SK-N-SH (cell line): ENCODE measurements at regions not wholly inside any gene's neighbourhood (a gene's known extent, or its start where the extent isn't known, plus 50 kb on each side); places are given as distances from the start of the nearest gene placed in this dataset.

Experiments
- CTCF ChIA-PET: fragments of 300-600, 350-600 bp; formaldehyde crosslinking; extraction: SDS; loops from one replicate; lab custom pipeline; 2021; lab: Yijun Ruan, JAX
- POLR2A ChIA-PET: fragments of 350-600 bp; sonication (Branson Sonifier 250); formaldehyde crosslinking; extraction: SDS; loops from one replicate; lab custom pipeline; 2020; ENCODE audit warnings: antibody characterized with exemption, inconsistent platforms; lab: Yijun Ruan, JAX
- DNase-seq: peaks from one replicate; pipeline ENCODE4 v3.0.0; 2012
- H2AFZ ChIP-seq: fragments of 200-600 bp; sonication (generic); 2 replicates; pipeline ENCODE4 v1.8.1; 2016; ENCODE audit warnings: antibody characterized with exemption, mild to moderate bottlenecking, low read depth
- H3F3A ChIP-seq: fragments of 200-600 bp; sonication (generic); replicated peaks from 2 replicates; pipeline ENCODE3; 2016; ENCODE audit warnings: antibody characterized with exemption, mild to moderate bottlenecking; ENCODE audit not compliant: insufficient read depth
- H3K27ac ChIP-seq, 2 experiments: fragments of 200-500 bp in 1 of 2; fragments of 200-600 bp in 1 of 2; sonication (Bioruptor generic) in 1 of 2; sonication (generic), shearing (Covaris generic) in 1 of 2; 2 replicates each; pipeline versions ENCODE4 v1.5.1 to v1.6.1; 2014 to 2016; ENCODE audit warnings: low read depth in 2 of 2, inconsistent platforms in 1 of 2, low read length in 1 of 2, mild to moderate bottlenecking in 1 of 2, mixed read lengths in 1 of 2
- H3K27me3 ChIP-seq: fragments of 200-600 bp; sonication (generic), shearing (Covaris generic); 2 replicates; pipeline ENCODE4 v1.6.1; 2016; ENCODE audit warnings: mixed run types; ENCODE audit not compliant: insufficient read depth
- H3K36me3 ChIP-seq, 2 experiments: fragments of 200-500 bp in 1 of 2; fragments of 200-600 bp in 1 of 2; sonication (Bioruptor generic) in 1 of 2; sonication (generic) in 1 of 2; replicated peaks in 1 of 2; 2 replicates each; pipeline versions ENCODE3 to v1.5.1; 2014 to 2016; ENCODE audit warnings: low read length in 1 of 2, mild to moderate bottlenecking in 1 of 2; ENCODE audit not compliant: insufficient read depth in 2 of 2, control insufficient read depth in 1 of 2
- H3K4me1 ChIP-seq, 2 experiments: fragments of 200-500 bp in 1 of 2; fragments of 200-600 bp in 1 of 2; sonication (Bioruptor generic) in 1 of 2; sonication (generic), shearing (Covaris generic) in 1 of 2; 2 replicates each; pipeline versions ENCODE4 v1.5.1 to v1.6.1; 2014 to 2016; ENCODE audit warnings: low read depth in 1 of 2, low read length in 1 of 2, mixed run types in 1 of 2; ENCODE audit not compliant: insufficient read depth in 2 of 2, control insufficient read depth in 1 of 2
- H3K4me2 ChIP-seq: fragments of 200-600 bp; sonication (generic), shearing (Covaris generic); 2 replicates; pipeline ENCODE4 v1.6.1; 2017; ENCODE audit warnings: mixed run types
- H3K4me3 ChIP-seq, 2 experiments: fragments of 200-500 bp in 1 of 2; fragments of 200-600 bp in 1 of 2; sonication (Bioruptor generic) in 1 of 2; sonication (generic), shearing (Covaris generic) in 1 of 2; 2 replicates each; pipeline versions ENCODE4 v1.5.1 to v1.8.1; 2014 to 2016; ENCODE audit warnings: low read depth in 2 of 2, inconsistent platforms in 1 of 2, low read length in 1 of 2, mild to moderate bottlenecking in 1 of 2, mixed read lengths in 1 of 2, moderate library complexity in 1 of 2
- H3K79me2 ChIP-seq: fragments of 200-600 bp; sonication (generic); 2 replicates; pipeline ENCODE4 v1.8.1; 2017; ENCODE audit warnings: mild to moderate bottlenecking; ENCODE audit not compliant: insufficient read depth
- H3K9ac ChIP-seq: fragments of 200-600 bp; sonication (generic); 2 replicates; pipeline ENCODE4 v1.6.1; 2017; ENCODE audit warnings: mixed run types
- H3K9me2 ChIP-seq: fragments of 200-600 bp; sonication (generic); 2 replicates; pipeline ENCODE4 v1.6.1; 2017; ENCODE audit warnings: mixed run types
- H3K9me3 ChIP-seq: fragments of 200-600 bp; sonication (generic); 2 replicates; pipeline ENCODE4 v1.6.1; 2017; ENCODE audit warnings: mixed run types, mild to moderate bottlenecking, moderate library complexity
- H4K20me1 ChIP-seq: fragments of 200-600 bp; sonication (generic); 2 replicates; pipeline ENCODE4 v1.6.1; 2017; ENCODE audit warnings: mild to moderate bottlenecking, mixed run types; ENCODE audit not compliant: insufficient read depth
- CHD2 ChIP-seq: fragments of 150-350 bp; IDR thresholded peaks from 2 replicates; pipeline ENCODE4 v1.6.1; 2018; ENCODE audit warnings: low read length; ENCODE audit not compliant: partially characterized antibody
- FOSL2 ChIP-seq: IDR thresholded peaks from 2 replicates; pipeline ENCODE4 v1.4.0; 2012; ENCODE audit warnings: low read depth, mild to moderate bottlenecking, moderate library complexity, borderline replicate concordance
- FOXJ3 ChIP-seq: sonication (generic); formaldehyde crosslinking; IDR thresholded peaks from 2 replicates; pipeline ENCODE4 v1.5.1; 2020; ENCODE audit warnings: mild to moderate bottlenecking, missing genetic modification reagents
- GABPA ChIP-seq: IDR thresholded peaks from 2 replicates; pipeline ENCODE4 v1.4.0; 2012; ENCODE audit warnings: low read depth, mild to moderate bottlenecking
- MEF2A ChIP-seq: IDR thresholded peaks from 2 replicates; pipeline ENCODE4 v1.4.0; 2012; ENCODE audit warnings: low read depth, borderline replicate concordance
- MXI1 ChIP-seq: IDR thresholded peaks from 2 replicates; pipeline ENCODE4 v1.6.1; 2012; ENCODE audit warnings: mild to moderate bottlenecking, low read depth, low read length, improper control_type of control experiment
- NFIC ChIP-seq: IDR thresholded peaks from 2 replicates; pipeline ENCODE4 v1.4.0; 2012; ENCODE audit warnings: borderline replicate concordance
- SIN3A ChIP-seq: IDR thresholded peaks from 2 replicates; pipeline ENCODE4 v1.6.1; 2012; ENCODE audit warnings: low read depth, mild to moderate bottlenecking, low read length, moderate library complexity, borderline replicate concordance
- SMC3 ChIP-seq: IDR thresholded peaks from 2 replicates; pipeline ENCODE4 v1.6.1; 2012; ENCODE audit warnings: low read depth, low read length, improper control_type of control experiment
- TEAD4 ChIP-seq: IDR thresholded peaks from 2 replicates; pipeline ENCODE4 v1.4.0; 2012; ENCODE audit warnings: mild to moderate bottlenecking, borderline replicate concordance; ENCODE audit not compliant: insufficient read depth
- YY1 ChIP-seq: IDR thresholded peaks from 2 replicates; pipeline ENCODE4 v1.4.0; 2012; ENCODE audit warnings: low read depth, mild to moderate bottlenecking
- WGBS: methylation state at CpG from one replicate; pipeline ENCODE4 v1.1.6; 2017; ENCODE audit warnings: low lambda C conversion rate; 5-methylcytosine and 5-hydroxymethylcytosine counted together
- TF ChIP-seq, protein P1 (sequence below): IDR thresholded peaks from 2 replicates; pipeline ENCODE4 v1.4.0; 2012; ENCODE audit warnings: low read depth, borderline replicate concordance
- TF ChIP-seq, protein P2 (sequence below): fragments of 200-600 bp; sonication (generic); IDR thresholded peaks from 2 replicates; pipeline ENCODE4 v1.6.1; 2017; ENCODE audit warnings: antibody characterized with exemption, mild to moderate bottlenecking, moderate library complexity
- TF ChIP-seq, protein P3 (sequence below): fragments of 150-350 bp; IDR thresholded peaks from 2 replicates; pipeline ENCODE4 v1.6.1; 2016; ENCODE audit warnings: mild to moderate bottlenecking, low read depth, low read length
- TF ChIP-seq, protein P4 (sequence below): IDR thresholded peaks from 2 replicates; pipeline ENCODE4 v1.4.0; 2012; ENCODE audit warnings: low read depth, borderline replicate concordance

DNA sequence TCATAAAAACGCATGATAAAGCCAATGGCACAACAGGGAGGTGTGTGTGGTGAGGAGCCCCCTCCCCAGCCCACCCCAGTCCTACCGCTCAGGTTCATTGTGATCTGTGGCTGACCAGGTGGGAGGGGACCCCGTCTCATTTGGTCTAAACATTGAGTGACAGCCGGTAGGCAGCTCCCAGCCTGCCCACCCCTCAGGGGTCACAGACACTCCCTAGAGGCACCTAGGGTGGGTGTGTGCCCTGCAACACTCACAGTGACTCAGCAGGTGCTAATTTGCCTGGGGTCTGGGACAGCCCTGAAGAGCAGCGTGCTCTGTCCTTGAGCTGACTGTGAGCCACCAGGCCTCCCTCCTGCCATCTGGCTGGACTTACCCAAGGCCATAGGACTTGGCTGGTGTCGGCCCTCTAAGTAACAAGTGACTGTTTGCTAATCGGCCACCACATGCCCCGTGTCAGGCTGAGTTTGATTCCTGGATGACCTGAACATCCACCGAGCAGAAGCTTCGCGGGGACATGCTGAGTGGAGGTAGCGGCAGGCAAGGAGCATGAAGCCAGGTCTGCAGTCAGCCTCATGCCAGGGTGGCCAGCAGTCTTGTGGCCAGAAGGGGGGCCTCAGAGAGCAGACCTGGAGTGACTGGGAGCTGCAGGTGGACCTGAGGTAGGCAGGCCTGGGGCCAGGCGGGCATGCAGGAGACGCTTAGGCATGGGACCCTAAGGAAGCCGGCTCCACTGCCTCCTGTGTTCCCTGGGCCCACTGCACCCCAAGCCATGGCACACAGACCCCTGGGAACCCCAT is 282.3 kb upstream of the SHH start:
- no peak overlapping the region for H3K27ac ChIP-seq
- no peaks in the 10 kb centered on the region for H3K36me3 ChIP-seq
- no peak overlapping the region for H3K4me3 ChIP-seq
- H3K9ac ChIP-seq, result no peak overlapping the region
- H2AFZ ChIP-seq, result no peak overlapping the region
- no peak overlapping the region for H3K4me2 ChIP-seq
- ChIA-PET CTCF (no interaction called here), POLR2A (no interaction called here)
- H3K9me2 ChIP-seq, result no peaks in the 10 kb centered on the region
- no peaks in the 10 kb centered on the region for H3F3A ChIP-seq
- H4K20me1 ChIP-seq, result no peaks in the 10 kb centered on the region; the same call in 1 of the 2 replicates
- peaks cover 90% of the 10 kb centered on the region for H3K27me3 ChIP-seq
- no peaks in the 10 kb centered on the region for H3K4me1 ChIP-seq
- H3K9me3 ChIP-seq, result no peaks in the 10 kb centered on the region
- TF ChIP-seq FOSL2, result no peak
- no peak for TF ChIP-seq NFIC
- TF ChIP-seq SMC3, result no peak
- TF ChIP-seq GABPA, result no peak
- no peaks in the 10 kb centered on the region for H3K79me2 ChIP-seq
- WGBS, result 5% methylated on average over 12 of the region's 15 CpGs
- no peak for DNase-seq

DNA sequence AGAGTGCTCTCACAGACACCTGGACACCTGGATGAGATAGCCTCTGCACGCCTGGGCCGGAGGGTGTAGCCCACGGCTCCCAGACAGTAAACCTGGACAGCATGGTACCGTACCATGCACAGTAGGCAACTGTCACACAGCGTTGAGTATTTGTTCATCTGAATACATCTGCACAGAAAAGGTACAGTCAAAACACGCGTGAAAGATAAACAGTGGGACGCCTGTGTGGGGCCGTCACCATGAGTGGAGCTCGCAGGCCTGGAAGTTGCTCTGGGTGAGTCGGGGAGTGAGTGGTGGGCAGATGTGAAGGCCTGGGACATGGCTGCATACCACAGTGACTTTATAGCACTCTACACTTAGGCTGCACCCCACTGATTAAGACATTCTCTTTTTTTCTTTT is 280.0 kb upstream of the SHH start:
- Histone ChIP-seq H4K20me1 (no peaks in the 10 kb centered on the region; the same call in 1 of the 2 replicates), H3K4me3 (no peak overlapping the region), H3K4me2 (no peak overlapping the region), H3K9me2 (no peaks in the 10 kb centered on the region), H3K79me2 (no peaks in the 10 kb centered on the region), H3K27me3 (peaks cover 91% of the 10 kb centered on the region), H3K36me3 (no peaks in the 10 kb centered on the region), H3K9ac (no peak overlapping the region), H3K27ac (no peak overlapping the region), H3K4me1 (no peaks in the 10 kb centered on the region), H2AFZ (no peak overlapping the region), H3K9me3 (no peaks in the 10 kb centered on the region), H3F3A (no peaks in the 10 kb centered on the region)
- DNase-seq, result no peak
- WGBS, result 9% methylated on average over 11 of the region's 11 CpGs
- TF ChIP-seq, protein P1, sequence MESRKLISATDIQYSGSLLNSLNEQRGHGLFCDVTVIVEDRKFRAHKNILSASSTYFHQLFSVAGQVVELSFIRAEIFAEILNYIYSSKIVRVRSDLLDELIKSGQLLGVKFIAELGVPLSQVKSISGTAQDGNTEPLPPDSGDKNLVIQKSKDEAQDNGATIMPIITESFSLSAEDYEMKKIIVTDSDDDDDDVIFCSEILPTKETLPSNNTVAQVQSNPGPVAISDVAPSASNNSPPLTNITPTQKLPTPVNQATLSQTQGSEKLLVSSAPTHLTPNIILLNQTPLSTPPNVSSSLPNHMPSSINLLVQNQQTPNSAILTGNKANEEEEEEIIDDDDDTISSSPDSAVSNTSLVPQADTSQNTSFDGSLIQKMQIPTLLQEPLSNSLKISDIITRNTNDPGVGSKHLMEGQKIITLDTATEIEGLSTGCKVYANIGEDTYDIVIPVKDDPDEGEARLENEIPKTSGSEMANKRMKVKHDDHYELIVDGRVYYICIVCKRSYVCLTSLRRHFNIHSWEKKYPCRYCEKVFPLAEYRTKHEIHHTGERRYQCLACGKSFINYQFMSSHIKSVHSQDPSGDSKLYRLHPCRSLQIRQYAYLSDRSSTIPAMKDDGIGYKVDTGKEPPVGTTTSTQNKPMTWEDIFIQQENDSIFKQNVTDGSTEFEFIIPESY, result no peak
- ChIA-PET POLR2A (no interaction called here), CTCF (no interaction called here)

DNA sequence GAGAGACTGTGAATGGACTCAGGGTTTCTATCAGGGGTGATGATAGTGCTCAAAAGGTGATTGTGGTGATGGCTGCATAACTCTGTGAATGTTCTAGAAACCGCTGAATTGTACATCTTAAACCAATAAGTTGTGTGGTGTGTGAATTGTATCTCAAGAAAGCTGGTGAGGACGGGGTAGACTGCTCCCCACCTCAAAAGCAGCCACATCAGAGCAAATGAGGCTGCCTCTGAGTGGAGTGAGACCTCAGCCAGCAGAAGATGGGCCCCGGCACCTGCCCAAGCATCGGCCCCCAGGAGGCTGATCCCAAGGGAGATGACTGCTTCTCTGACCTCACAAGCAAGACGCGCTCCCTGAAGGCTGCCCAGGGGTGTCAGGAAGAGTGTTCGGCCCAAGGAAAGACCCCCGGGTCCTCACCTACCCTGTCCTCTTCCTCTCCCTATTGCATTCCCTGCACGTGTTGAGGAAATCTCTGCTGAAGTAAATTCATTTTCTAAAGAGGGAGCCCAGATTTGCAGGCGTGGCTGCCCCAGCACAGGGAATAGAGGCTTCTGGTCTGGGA is 279.3 kb upstream of the SHH start:
- no peaks in the 10 kb centered on the region for H3K36me3 ChIP-seq
- no peaks in the 10 kb centered on the region for H3K9me3 ChIP-seq
- ChIA-PET CTCF (no interaction called here), POLR2A (no interaction called here)
- 15% methylated on average over 10 of the region's 10 CpGs for WGBS
- no peak overlapping the region for H3K27ac ChIP-seq
- H2AFZ ChIP-seq, result no peak overlapping the region
- no peaks in the 10 kb centered on the region for H3F3A ChIP-seq
- H3K9ac ChIP-seq, result no peak overlapping the region
- H3K79me2 ChIP-seq, result no peaks in the 10 kb centered on the region
- H3K4me1 ChIP-seq, result no peaks in the 10 kb centered on the region
- no peaks in the 10 kb centered on the region; the same call in 1 of the 2 replicates for H4K20me1 ChIP-seq
- DNase-seq, result no peak
- no peaks in the 10 kb centered on the region for H3K9me2 ChIP-seq
- peaks cover 86% of the 10 kb centered on the region for H3K27me3 ChIP-seq
- H3K4me3 ChIP-seq, result no peak overlapping the region
- H3K4me2 ChIP-seq, result no peak overlapping the region
- no peak for TF ChIP-seq FOXJ3 (CRISPR knock-in tag)
- TF ChIP-seq SMC3, result no peak
- TF ChIP-seq, protein P2, sequence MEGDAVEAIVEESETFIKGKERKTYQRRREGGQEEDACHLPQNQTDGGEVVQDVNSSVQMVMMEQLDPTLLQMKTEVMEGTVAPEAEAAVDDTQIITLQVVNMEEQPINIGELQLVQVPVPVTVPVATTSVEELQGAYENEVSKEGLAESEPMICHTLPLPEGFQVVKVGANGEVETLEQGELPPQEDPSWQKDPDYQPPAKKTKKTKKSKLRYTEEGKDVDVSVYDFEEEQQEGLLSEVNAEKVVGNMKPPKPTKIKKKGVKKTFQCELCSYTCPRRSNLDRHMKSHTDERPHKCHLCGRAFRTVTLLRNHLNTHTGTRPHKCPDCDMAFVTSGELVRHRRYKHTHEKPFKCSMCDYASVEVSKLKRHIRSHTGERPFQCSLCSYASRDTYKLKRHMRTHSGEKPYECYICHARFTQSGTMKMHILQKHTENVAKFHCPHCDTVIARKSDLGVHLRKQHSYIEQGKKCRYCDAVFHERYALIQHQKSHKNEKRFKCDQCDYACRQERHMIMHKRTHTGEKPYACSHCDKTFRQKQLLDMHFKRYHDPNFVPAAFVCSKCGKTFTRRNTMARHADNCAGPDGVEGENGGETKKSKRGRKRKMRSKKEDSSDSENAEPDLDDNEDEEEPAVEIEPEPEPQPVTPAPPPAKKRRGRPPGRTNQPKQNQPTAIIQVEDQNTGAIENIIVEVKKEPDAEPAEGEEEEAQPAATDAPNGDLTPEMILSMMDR, result no peak
- TF ChIP-seq, protein P3, sequence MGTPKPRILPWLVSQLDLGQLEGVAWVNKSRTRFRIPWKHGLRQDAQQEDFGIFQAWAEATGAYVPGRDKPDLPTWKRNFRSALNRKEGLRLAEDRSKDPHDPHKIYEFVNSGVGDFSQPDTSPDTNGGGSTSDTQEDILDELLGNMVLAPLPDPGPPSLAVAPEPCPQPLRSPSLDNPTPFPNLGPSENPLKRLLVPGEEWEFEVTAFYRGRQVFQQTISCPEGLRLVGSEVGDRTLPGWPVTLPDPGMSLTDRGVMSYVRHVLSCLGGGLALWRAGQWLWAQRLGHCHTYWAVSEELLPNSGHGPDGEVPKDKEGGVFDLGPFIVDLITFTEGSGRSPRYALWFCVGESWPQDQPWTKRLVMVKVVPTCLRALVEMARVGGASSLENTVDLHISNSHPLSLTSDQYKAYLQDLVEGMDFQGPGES, result no peak
- TF ChIP-seq MEF2A, result no peak
- no peak for TF ChIP-seq CHD2
- no peak for TF ChIP-seq SIN3A
- TF ChIP-seq MXI1, result no peak
- TF ChIP-seq YY1, result no peak
- no peak for TF ChIP-seq TEAD4
- TF ChIP-seq, protein P4, sequence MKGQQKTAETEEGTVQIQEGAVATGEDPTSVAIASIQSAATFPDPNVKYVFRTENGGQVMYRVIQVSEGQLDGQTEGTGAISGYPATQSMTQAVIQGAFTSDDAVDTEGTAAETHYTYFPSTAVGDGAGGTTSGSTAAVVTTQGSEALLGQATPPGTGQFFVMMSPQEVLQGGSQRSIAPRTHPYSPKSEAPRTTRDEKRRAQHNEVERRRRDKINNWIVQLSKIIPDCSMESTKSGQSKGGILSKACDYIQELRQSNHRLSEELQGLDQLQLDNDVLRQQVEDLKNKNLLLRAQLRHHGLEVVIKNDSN, result no peak
